Muscle layer of colon (tissue), 2 donors: ENCODE measurements at regions not wholly inside any gene's neighbourhood (a gene's known extent, or its start where the extent isn't known, plus 50 kb on each side); places are given as distances from the start of the nearest gene placed in this dataset.

Experiments
- H3K27ac ChIP-seq: one replicate; pipeline ENCODE4 v1.7.0; 2013; ENCODE audit warnings: low read depth, mild to moderate bottlenecking, low read length, moderate library complexity
- H3K27me3 ChIP-seq, 2 donors: one replicate each; pipeline ENCODE4 v1.7.0; 2013; ENCODE audit warnings: low read length in 2 of 2, mild to moderate bottlenecking in 2 of 2; ENCODE audit not compliant: insufficient read depth in 2 of 2, control insufficient read depth in 1 of 2
- H3K36me3 ChIP-seq: one replicate; pipeline ENCODE4 v1.7.0; 2013; ENCODE audit warnings: mild to moderate bottlenecking, low read length; ENCODE audit not compliant: insufficient read depth
- H3K4me1 ChIP-seq: one replicate; pipeline ENCODE4 v1.7.0; 2013; ENCODE audit warnings: mild to moderate bottlenecking, low read length; ENCODE audit not compliant: insufficient read depth
- H3K4me3 ChIP-seq, 2 donors: one replicate each; pipeline ENCODE4 v1.7.0; 2013; ENCODE audit warnings: low read length in 2 of 2, low read depth in 1 of 2, mild to moderate bottlenecking in 1 of 2, moderate library complexity in 1 of 2
- H3K9ac ChIP-seq: one replicate; pipeline ENCODE4 v1.7.0; 2013; ENCODE audit warnings: low read length
- H3K9me3 ChIP-seq: one replicate; pipeline ENCODE4 v1.7.0; 2013; ENCODE audit warnings: mild to moderate bottlenecking, low read length
- donor health status: abdominal sarcoma.
- donor health status: Adenocarcinoma of cecum.

- no peak overlapping the region for H3K9ac ChIP-seq
- no peaks in the 10 kb centered on the region for H3K9me3 ChIP-seq
- no peaks in the 10 kb centered on the region for H3K27me3 ChIP-seq
- no peaks in the 10 kb centered on the region for H3K36me3 ChIP-seq
- H3K27ac ChIP-seq: no peak overlapping the region
- no peaks in the 10 kb centered on the region for H3K4me1 ChIP-seq
- no peak overlapping the region for H3K4me3 ChIP-seq
These were observed 427.3 kb downstream of the GALR1 start for GRCh38 chr18:77676910-77677309.

GRCh38 chr18:77677536-77677935 lies 427.9 kb downstream of the GALR1 start:
- Histone ChIP-seq H3K27ac (no peak overlapping the region), H3K9ac (no peak overlapping the region)

GRCh38 chr18:77679869-77680268 lies 430.2 kb downstream of the GALR1 start:
- no peak overlapping the region for H3K9ac ChIP-seq
- H3K4me3 ChIP-seq: no peak overlapping the region
- no peaks in the 10 kb centered on the region for H3K9me3 ChIP-seq
- H3K27ac ChIP-seq: no peak overlapping the region
- no peaks in the 10 kb centered on the region for H3K27me3 ChIP-seq
- no peaks in the 10 kb centered on the region for H3K4me1 ChIP-seq
- H3K36me3 ChIP-seq: no peaks in the 10 kb centered on the region

More at GRCh38 chr18:77677536-77677935, 427.9 kb downstream of the GALR1 start:
- H3K4me3 ChIP-seq: no peak overlapping the region
- H3K27me3 ChIP-seq: no peaks in the 10 kb centered on the region
- no peaks in the 10 kb centered on the region for H3K9me3 ChIP-seq
- no peaks in the 10 kb centered on the region for H3K36me3 ChIP-seq
- no peaks in the 10 kb centered on the region for H3K4me1 ChIP-seq

DNA sequence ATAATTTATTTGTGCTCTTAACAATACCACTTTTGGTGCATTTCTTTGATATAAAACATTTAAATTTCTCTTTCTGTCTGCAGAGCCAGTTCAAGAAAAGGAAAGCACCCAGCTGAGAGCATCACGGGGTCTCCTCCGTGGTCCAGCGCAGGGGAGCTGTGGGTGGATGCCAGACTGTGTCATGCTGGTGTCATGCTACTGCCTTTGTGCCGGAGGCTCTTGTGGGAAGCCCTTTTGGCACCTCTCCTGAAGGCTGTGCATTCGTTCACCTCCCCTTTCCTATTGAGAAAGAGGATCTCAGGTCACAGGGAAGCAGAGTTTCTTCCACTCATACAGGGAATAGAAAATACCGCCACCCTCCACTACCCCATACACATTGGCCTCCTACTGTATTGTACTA lies 450.4 kb downstream of the GALR1 start:
- H3K4me1 ChIP-seq: no peaks in the 10 kb centered on the region
- no peak overlapping the region for H3K9ac ChIP-seq
- no peaks in the 10 kb centered on the region for H3K27me3 ChIP-seq
- H3K36me3 ChIP-seq: no peaks in the 10 kb centered on the region
- H3K27ac ChIP-seq: no peak overlapping the region
- H3K4me3 ChIP-seq: no peak overlapping the region
- H3K9me3 ChIP-seq: no peaks in the 10 kb centered on the region

DNA sequence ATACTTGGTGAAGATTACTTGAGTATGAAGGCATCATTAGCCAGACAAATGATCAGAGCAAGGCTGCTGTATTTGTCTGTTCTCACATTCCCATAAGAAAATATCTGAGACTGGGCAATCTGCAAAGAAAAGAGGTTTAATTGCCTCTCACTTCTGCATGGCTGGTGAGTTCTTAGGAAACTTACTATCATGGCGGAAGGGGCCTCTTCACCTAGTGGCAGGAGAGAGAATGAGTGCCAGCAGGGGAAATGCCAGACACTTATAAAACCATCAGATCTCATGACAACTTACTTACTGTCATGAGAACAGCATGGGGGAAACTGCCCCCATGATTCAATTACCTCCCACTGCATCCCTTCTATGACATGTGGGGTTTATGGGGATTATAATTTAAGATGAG lies 452.3 kb downstream of the GALR1 start:
- H3K9ac ChIP-seq: no peak overlapping the region
- no peak overlapping the region for H3K4me3 ChIP-seq
- no peaks in the 10 kb centered on the region for H3K4me1 ChIP-seq
- no peaks in the 10 kb centered on the region for H3K36me3 ChIP-seq
- no peaks in the 10 kb centered on the region for H3K9me3 ChIP-seq
- no peak overlapping the region for H3K27ac ChIP-seq
- no peaks in the 10 kb centered on the region for H3K27me3 ChIP-seq

- no peaks in the 10 kb centered on the region for H3K27me3 ChIP-seq
- H3K9me3 ChIP-seq: no peaks in the 10 kb centered on the region
- no peak overlapping the region for H3K27ac ChIP-seq
- H3K4me1 ChIP-seq: no peaks in the 10 kb centered on the region
- H3K36me3 ChIP-seq: no peaks in the 10 kb centered on the region
- H3K4me3 ChIP-seq: no peak overlapping the region
- no peak overlapping the region for H3K9ac ChIP-seq
These were observed 453.0 kb downstream of the GALR1 start for GRCh38 chr18:77702686-77703085.

- H3K27me3 ChIP-seq: no peaks in the 10 kb centered on the region
- no peaks in the 10 kb centered on the region for H3K9me3 ChIP-seq
- H3K36me3 ChIP-seq: no peaks in the 10 kb centered on the region
- H3K4me3 ChIP-seq: no peak overlapping the region
- H3K4me1 ChIP-seq: no peaks in the 10 kb centered on the region
- no peak overlapping the region for H3K27ac ChIP-seq
- no peak overlapping the region for H3K9ac ChIP-seq
These were observed 455.7 kb downstream of the GALR1 start for GRCh38 chr18:77705301-77705700.

GRCh38 chr18:77708826-77709506 lies 459.3 kb downstream of the GALR1 start:
- H3K36me3 ChIP-seq: no peaks in the 10 kb centered on the region
- no peaks in the 10 kb centered on the region for H3K9me3 ChIP-seq
- H3K9ac ChIP-seq: no peak overlapping the region
- no peaks in the 10 kb centered on the region for H3K27me3 ChIP-seq
- H3K27ac ChIP-seq: no peak overlapping the region
- H3K4me3 ChIP-seq: no peak overlapping the region
- no peaks in the 10 kb centered on the region for H3K4me1 ChIP-seq

DNA sequence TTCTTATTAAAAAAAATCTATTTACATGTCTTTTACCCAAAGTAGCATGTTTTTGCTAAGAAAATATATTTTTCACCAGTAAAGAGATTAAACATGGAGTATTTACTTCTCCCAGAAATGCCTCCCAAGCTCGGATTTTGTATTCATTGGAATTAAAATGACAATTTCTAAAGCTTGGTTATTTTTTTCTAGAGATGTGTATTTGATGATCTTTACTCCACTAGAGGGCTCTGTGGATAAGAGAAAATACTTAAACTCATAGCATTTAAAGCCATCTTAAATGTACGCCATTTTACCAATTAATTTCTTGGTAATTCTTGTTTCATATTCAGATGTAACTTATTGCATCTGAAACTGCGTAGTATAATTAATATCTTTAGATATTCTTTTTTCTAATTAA lies 461.4 kb downstream of the GALR1 start:
- no peaks in the 10 kb centered on the region for H3K36me3 ChIP-seq
- H3K4me1 ChIP-seq: no peaks in the 10 kb centered on the region
- no peaks in the 10 kb centered on the region for H3K9me3 ChIP-seq
- no peak overlapping the region for H3K9ac ChIP-seq
- H3K27ac ChIP-seq: no peak overlapping the region
- H3K4me3 ChIP-seq: no peak overlapping the region
- no peaks in the 10 kb centered on the region for H3K27me3 ChIP-seq

DNA sequence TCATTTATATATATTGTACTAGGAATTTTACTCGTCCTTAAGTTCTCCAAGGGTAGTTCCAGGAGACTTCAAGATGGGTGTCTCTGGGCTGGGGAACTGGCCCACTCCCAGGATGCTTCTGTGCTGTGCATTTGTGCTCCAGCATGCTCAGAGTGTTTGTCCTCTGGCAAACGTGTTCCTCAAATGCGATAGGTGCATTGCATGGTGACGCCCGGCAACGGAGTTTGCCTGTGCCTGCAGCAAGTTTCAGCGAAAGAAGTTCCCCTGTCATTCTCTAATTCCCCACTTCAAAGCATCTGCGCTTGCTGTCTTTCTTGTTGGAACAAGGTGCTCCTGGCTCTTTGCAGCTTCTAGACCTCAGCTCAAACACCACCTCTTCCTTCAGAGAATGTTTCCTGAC lies 465.1 kb downstream of the GALR1 start:
- Histone ChIP-seq H3K9me3 (no peaks in the 10 kb centered on the region), H3K27me3 (no peaks in the 10 kb centered on the region), H3K27ac (no peak overlapping the region), H3K4me3 (no peak overlapping the region), H3K9ac (no peak overlapping the region), H3K36me3 (no peaks in the 10 kb centered on the region), H3K4me1 (no peaks in the 10 kb centered on the region)

- Histone ChIP-seq H3K4me1 (no peaks in the 10 kb centered on the region), H3K9ac (no peak overlapping the region), H3K9me3 (no peaks in the 10 kb centered on the region), H3K27ac (no peak overlapping the region), H3K36me3 (no peaks in the 10 kb centered on the region), H3K4me3 (no peak overlapping the region), H3K27me3 (no peaks in the 10 kb centered on the region)
These were observed 466.6 kb downstream of the GALR1 start for GRCh38 chr18:77716282-77716681.

DNA sequence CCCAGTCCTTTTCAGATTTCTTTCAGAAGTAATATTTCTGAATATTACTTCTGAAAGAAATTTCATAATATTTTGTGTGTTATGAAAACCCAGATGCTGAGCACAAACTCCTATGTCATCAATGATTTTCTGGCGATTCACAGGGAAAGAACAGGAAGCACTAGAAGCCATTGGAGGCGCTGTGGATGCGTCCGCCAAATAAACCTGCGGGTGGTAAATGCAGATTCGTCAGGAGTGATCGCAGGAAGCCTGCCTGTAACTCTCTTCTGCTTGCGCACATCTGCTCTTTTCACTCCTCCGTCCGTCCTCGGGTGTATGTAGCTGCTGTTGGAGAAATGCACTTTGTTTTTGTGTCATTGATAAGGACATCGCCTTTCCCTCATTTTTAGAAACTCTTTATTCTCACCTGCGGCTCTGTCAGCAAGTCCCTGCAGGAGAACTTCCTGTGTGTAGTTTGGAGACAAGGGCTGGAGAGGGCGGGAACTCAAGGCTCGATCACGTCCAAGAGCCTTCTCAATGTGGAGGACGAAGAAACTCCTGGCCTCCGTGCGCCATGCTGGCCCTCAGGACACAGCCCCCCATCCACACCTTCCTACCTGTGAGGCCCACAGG lies 483.8 kb downstream of the GALR1 start:
- no peaks in the 10 kb centered on the region for H3K36me3 ChIP-seq
- H3K4me1 ChIP-seq: no peaks in the 10 kb centered on the region
- H3K9me3 ChIP-seq: no peaks in the 10 kb centered on the region
- H3K9ac ChIP-seq: no peak overlapping the region
- H3K4me3 ChIP-seq: no peak overlapping the region
- no peak overlapping the region for H3K27ac ChIP-seq
- no peaks in the 10 kb centered on the region for H3K27me3 ChIP-seq
